H1 (cell line): ENCODE measurements at regions not wholly inside any gene's neighbourhood (a gene's known extent, or its start where the extent isn't known, plus 50 kb on each side); places are given as distances from the start of the nearest gene placed in this dataset.

Source experiments
- BACH1 ChIP-seq: IDR thresholded peaks from 2 replicates; pipeline ENCODE4 v1.6.1; 2012; ENCODE audit warnings: low read length, improper control_type of control experiment
- EP300 ChIP-seq, 2 experiments: IDR thresholded peaks; 1 replicate in 1 of 2; 2 replicates in 1 of 2; pipeline ENCODE4 v1.6.1; 2011 to 2012; ENCODE audit warnings: low read depth in 2 of 2, low read length in 2 of 2, mild to moderate bottlenecking in 2 of 2, borderline replicate concordance in 1 of 2, inconsistent platforms in 1 of 2, moderate library complexity in 1 of 2
- FOSL1 ChIP-seq: IDR thresholded peaks from 2 replicates; pipeline ENCODE4 v1.6.1; 2011; ENCODE audit warnings: mild to moderate bottlenecking, low read depth, low read length, moderate library complexity; ENCODE audit not compliant: insufficient read depth
- GABPA ChIP-seq: IDR thresholded peaks from 2 replicates; pipeline ENCODE4 v1.6.1; 2011; ENCODE audit warnings: mild to moderate bottlenecking, low read length, moderate library complexity, borderline replicate concordance; ENCODE audit not compliant: insufficient read depth
- GTF2F1 ChIP-seq: IDR thresholded peaks from 2 replicates; pipeline ENCODE4 v1.6.1; 2012; ENCODE audit warnings: low read depth, low read length, improper control_type of control experiment, borderline replicate concordance
- RBBP5 ChIP-seq: IDR thresholded peaks from 2 replicates; pipeline ENCODE4 v1.7.1; 2012; ENCODE audit warnings: low read depth, mild to moderate bottlenecking, inconsistent platforms, low read length, moderate library complexity, borderline replicate concordance
- SRF ChIP-seq: IDR thresholded peaks from 2 replicates; pipeline ENCODE4 v1.6.1; 2011; ENCODE audit warnings: mild to moderate bottlenecking, low read depth, low read length, moderate library complexity
- TF ChIP-seq, protein P1 (sequence below): IDR thresholded peaks from 2 replicates; pipeline ENCODE4 v1.6.1; 2012; ENCODE audit warnings: inconsistent platforms
- TF ChIP-seq, protein P2 (sequence below): IDR thresholded peaks from 2 replicates; pipeline ENCODE4 v1.6.1; 2012; ENCODE audit warnings: low read length, inconsistent platforms

GRCh38 chr11:69232821-69233743 is 60.9 kb upstream of the MYEOV start (continued):
- no peak for TF ChIP-seq EP300 (IDR thresholded peaks at IDR 0.05; ENCODE audit: borderline replicate concordance in 1 of 2, low read depth in 2 of 2, low read length in 2 of 2)
- TF ChIP-seq GTF2F1 = no peak
- no peak for TF ChIP-seq RBBP5
- TF ChIP-seq, protein P1, sequence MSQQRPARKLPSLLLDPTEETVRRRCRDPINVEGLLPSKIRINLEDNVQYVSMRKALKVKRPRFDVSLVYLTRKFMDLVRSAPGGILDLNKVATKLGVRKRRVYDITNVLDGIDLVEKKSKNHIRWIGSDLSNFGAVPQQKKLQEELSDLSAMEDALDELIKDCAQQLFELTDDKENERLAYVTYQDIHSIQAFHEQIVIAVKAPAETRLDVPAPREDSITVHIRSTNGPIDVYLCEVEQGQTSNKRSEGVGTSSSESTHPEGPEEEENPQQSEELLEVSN = no peak
- TF ChIP-seq GABPA = no peak
- TF ChIP-seq FOSL1 = no peak
- no peak for TF ChIP-seq BACH1
- TF ChIP-seq, protein P2, sequence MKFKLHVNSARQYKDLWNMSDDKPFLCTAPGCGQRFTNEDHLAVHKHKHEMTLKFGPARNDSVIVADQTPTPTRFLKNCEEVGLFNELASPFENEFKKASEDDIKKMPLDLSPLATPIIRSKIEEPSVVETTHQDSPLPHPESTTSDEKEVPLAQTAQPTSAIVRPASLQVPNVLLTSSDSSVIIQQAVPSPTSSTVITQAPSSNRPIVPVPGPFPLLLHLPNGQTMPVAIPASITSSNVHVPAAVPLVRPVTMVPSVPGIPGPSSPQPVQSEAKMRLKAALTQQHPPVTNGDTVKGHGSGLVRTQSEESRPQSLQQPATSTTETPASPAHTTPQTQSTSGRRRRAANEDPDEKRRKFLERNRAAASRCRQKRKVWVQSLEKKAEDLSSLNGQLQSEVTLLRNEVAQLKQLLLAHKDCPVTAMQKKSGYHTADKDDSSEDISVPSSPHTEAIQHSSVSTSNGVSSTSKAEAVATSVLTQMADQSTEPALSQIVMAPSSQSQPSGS = no peak
- no peak for TF ChIP-seq SRF
- TF ChIP-seq, all 59 proteins: peak for 0
